ENCODE measurements at regions not wholly inside any gene's neighbourhood (a gene's known extent, or its start where the extent isn't known, plus 50 kb on each side); places are given as distances from the start of the nearest gene placed in this dataset.

GRCh38 chr2:45220227-45220626 is 211.0 kb upstream of the SIX2 start:
- H3K4me3 ChIP-seq (ENCODE audit: low read depth, low read length, poor library complexity, severe bottlenecking) = no peak overlapping the region
- no peaks in the 10 kb centered on the region for H3K36me3 ChIP-seq (ENCODE audit: insufficient read depth, low read length)
- H3K4me2 ChIP-seq (ENCODE audit: low read length) = no peak overlapping the region
- no peaks in the 10 kb centered on the region for H3K9me3 ChIP-seq (ENCODE audit: low read length)
- no peaks in the 10 kb centered on the region for H4K20me1 ChIP-seq (ENCODE audit: insufficient read depth, low read length)
- H2AFZ ChIP-seq (ENCODE audit: low read length) = no peak overlapping the region
- H3K9ac ChIP-seq (ENCODE audit: low read length) = no peak overlapping the region; the same call in 1 of the 2 replicates
- H3K79me2 ChIP-seq (ENCODE audit: insufficient read depth, low read length) = no peaks in the 10 kb centered on the region
- H3K4me1 ChIP-seq (ENCODE audit: insufficient read depth, low read length, severe bottlenecking) = peaks cover 51% of the 10 kb centered on the region
- TF ChIP-seq EZH2 (IDR thresholded peaks at IDR 0.05; ENCODE audit: borderline replicate concordance, low read length) (no peak), CTCF (IDR thresholded peaks at IDR 0.05; ENCODE audit: low read length) (no peak)
- no peaks in the 10 kb centered on the region for H3F3A ChIP-seq (ENCODE audit: insufficient read depth, low read length)
- H3K27me3 ChIP-seq (ENCODE audit: insufficient read depth, low read length) = no peaks in the 10 kb centered on the region
- H3K27ac ChIP-seq (ENCODE audit: low read depth, low read length, poor library complexity, severe bottlenecking) = peak overlapping the region; percentile 86
- no peaks in the 10 kb centered on the region for H3K9me2 ChIP-seq (ENCODE audit: low read depth, low read length)

- TF ChIP-seq EZH2 (IDR thresholded peaks at IDR 0.05; ENCODE audit: borderline replicate concordance, low read length) (no peak), CTCF (IDR thresholded peaks at IDR 0.05; ENCODE audit: low read length) (no peak)
- Histone ChIP-seq H3K79me2 (ENCODE audit: insufficient read depth, low read length) (no peaks in the 10 kb centered on the region), H3K4me3 (ENCODE audit: low read depth, low read length, poor library complexity, severe bottlenecking) (no peak overlapping the region), H3K36me3 (ENCODE audit: insufficient read depth, low read length) (no peaks in the 10 kb centered on the region), H3K27me3 (ENCODE audit: insufficient read depth, low read length) (no peaks in the 10 kb centered on the region), H4K20me1 (ENCODE audit: insufficient read depth, low read length) (no peaks in the 10 kb centered on the region), H2AFZ (ENCODE audit: low read length) (no peak overlapping the region), H3K9me2 (ENCODE audit: low read depth, low read length) (no peaks in the 10 kb centered on the region), H3K9ac (ENCODE audit: low read length) (no peak overlapping the region), H3K4me2 (ENCODE audit: low read length) (no peak overlapping the region), H3K4me1 (ENCODE audit: insufficient read depth, low read length, severe bottlenecking) (peaks cover 38% of the 10 kb centered on the region), H3K9me3 (ENCODE audit: low read length) (no peaks in the 10 kb centered on the region), H3K27ac (ENCODE audit: low read depth, low read length, poor library complexity, severe bottlenecking) (no peak overlapping the region), H3F3A (ENCODE audit: insufficient read depth, low read length) (no peaks in the 10 kb centered on the region)
Measured at GRCh38 chr2:45218931-45219339, 209.7 kb upstream of the SIX2 start.

- no peak overlapping the region for H3K9ac ChIP-seq (ENCODE audit: low read length)
- peaks cover 32% of the 10 kb centered on the region for H3K4me1 ChIP-seq (ENCODE audit: insufficient read depth, low read length, severe bottlenecking)
- TF ChIP-seq EZH2 (IDR thresholded peaks at IDR 0.05; ENCODE audit: borderline replicate concordance, low read length) (no peak), CTCF (IDR thresholded peaks at IDR 0.05; ENCODE audit: low read length) (no peak)
- no peaks in the 10 kb centered on the region for H3K79me2 ChIP-seq (ENCODE audit: insufficient read depth, low read length)
- no peaks in the 10 kb centered on the region for H3K9me3 ChIP-seq (ENCODE audit: low read length)
- H3K27me3 ChIP-seq (ENCODE audit: insufficient read depth, low read length) = no peaks in the 10 kb centered on the region
- no peak overlapping the region for H2AFZ ChIP-seq (ENCODE audit: low read length)
- H3F3A ChIP-seq (ENCODE audit: insufficient read depth, low read length) = no peaks in the 10 kb centered on the region
- H3K4me2 ChIP-seq (ENCODE audit: low read length) = no peak overlapping the region
- H3K4me3 ChIP-seq (ENCODE audit: low read depth, low read length, poor library complexity, severe bottlenecking) = no peak overlapping the region
- no peaks in the 10 kb centered on the region for H4K20me1 ChIP-seq (ENCODE audit: insufficient read depth, low read length)
- no peaks in the 10 kb centered on the region for H3K9me2 ChIP-seq (ENCODE audit: low read depth, low read length)
- no peaks in the 10 kb centered on the region for H3K36me3 ChIP-seq (ENCODE audit: insufficient read depth, low read length)
- no peak overlapping the region for H3K27ac ChIP-seq (ENCODE audit: low read depth, low read length, poor library complexity, severe bottlenecking)
Measured at GRCh38 chr2:45218297-45218696, 209.0 kb upstream of the SIX2 start.

Data from OCI-LY1 (cell line).